Stimulated activated naive CD4-positive, alpha-beta T cell (primary cell): ENCODE measurements at regions not wholly inside any gene's neighbourhood (a gene's known extent, or its start where the extent isn't known, plus 50 kb on each side); places are given as distances from the start of the nearest gene placed in this dataset.
"Not testable (repeated sequence)": the region's sequence is repeated elsewhere in the genome, so short reads cannot be mapped to it uniquely, and the experiment has no call there.

ENCODE experiments used
- DNase-seq, 6 experiments: peaks; one replicate each; lab custom pipeline; 2025; lab: John Stamatoyannopoulos, UW

GRCh38 chr4:112003231-112003907 lies 141.9 kb upstream of the FAM241A start:
- no peak for DNase-seq

GRCh38 chr4:112005027-112005426 lies 140.2 kb upstream of the FAM241A start:
- DNase-seq = no peak

- DNase-seq = no peak
Measured at GRCh38 chr4:112007391-112007790, 137.9 kb upstream of the FAM241A start.

- DNase-seq = no peak
Measured at GRCh38 chr4:112015960-112016359, 129.3 kb upstream of the FAM241A start.

- no peak for DNase-seq
Measured at GRCh38 chr4:112023402-112023950, 121.8 kb upstream of the FAM241A start.

- no peak for DNase-seq
Measured at GRCh38 chr4:112026058-112026457, 119.2 kb upstream of the FAM241A start.

GRCh38 chr4:112029771-112030171 lies 115.5 kb upstream of the FAM241A start:
- no peak for DNase-seq

GRCh38 chr4:112031712-112032328 lies 113.4 kb upstream of the FAM241A start:
- no peak for DNase-seq

GRCh38 chr4:112036886-112037285 lies 108.4 kb upstream of the FAM241A start:
- DNase-seq = no peak

GRCh38 chr4:112038861-112039260 lies 106.4 kb upstream of the FAM241A start:
- DNase-seq = no peak

- DNase-seq = not testable (repeated sequence)
Measured at GRCh38 chr4:112049119-112049518, 96.1 kb upstream of the FAM241A start.

- no peak for DNase-seq
Measured at GRCh38 chr4:112053825-112054350, 91.4 kb upstream of the FAM241A start.

- no peak for DNase-seq
Measured at GRCh38 chr4:112055100-112055499, 90.2 kb upstream of the FAM241A start.

- DNase-seq = no peak
Measured at GRCh38 chr4:112057470-112057869, 87.8 kb upstream of the FAM241A start.

- DNase-seq = no peak
Measured at GRCh38 chr4:112058433-112058832, 86.8 kb upstream of the FAM241A start.

GRCh38 chr4:112060212-112060611 lies 85.0 kb upstream of the FAM241A start:
- DNase-seq = no peak

- no peak for DNase-seq
Measured at GRCh38 chr4:112061207-112061817, 83.9 kb upstream of the FAM241A start.

GRCh38 chr4:112063260-112063659 lies 82.0 kb upstream of the FAM241A start:
- DNase-seq = no peak

GRCh38 chr4:112069110-112069509 lies 76.1 kb upstream of the FAM241A start:
- DNase-seq = no peak

- DNase-seq = no peak
Measured at GRCh38 chr4:112073181-112073580, 72.1 kb upstream of the FAM241A start.

- DNase-seq = peak in 2 of 6 experiments; percentile 14 to 34
Measured at GRCh38 chr4:112075129-112075753, 70.0 kb upstream of the FAM241A start.

GRCh38 chr4:112075906-112076305 lies 69.3 kb upstream of the FAM241A start:
- no peak for DNase-seq
